Amniotic stem cell (primary cell): ENCODE measurements at regions not wholly inside any gene's neighbourhood (a gene's known extent, or its start where the extent isn't known, plus 50 kb on each side); places are given as distances from the start of the nearest gene placed in this dataset.
"Not testable (repeated sequence)": the region's sequence is repeated elsewhere in the genome, so short reads cannot be mapped to it uniquely, and the experiment has no call there.

ENCODE experiments used
- DNase-seq: peaks from one replicate; lab custom pipeline; 2025; lab: John Stamatoyannopoulos, UW

DNA sequence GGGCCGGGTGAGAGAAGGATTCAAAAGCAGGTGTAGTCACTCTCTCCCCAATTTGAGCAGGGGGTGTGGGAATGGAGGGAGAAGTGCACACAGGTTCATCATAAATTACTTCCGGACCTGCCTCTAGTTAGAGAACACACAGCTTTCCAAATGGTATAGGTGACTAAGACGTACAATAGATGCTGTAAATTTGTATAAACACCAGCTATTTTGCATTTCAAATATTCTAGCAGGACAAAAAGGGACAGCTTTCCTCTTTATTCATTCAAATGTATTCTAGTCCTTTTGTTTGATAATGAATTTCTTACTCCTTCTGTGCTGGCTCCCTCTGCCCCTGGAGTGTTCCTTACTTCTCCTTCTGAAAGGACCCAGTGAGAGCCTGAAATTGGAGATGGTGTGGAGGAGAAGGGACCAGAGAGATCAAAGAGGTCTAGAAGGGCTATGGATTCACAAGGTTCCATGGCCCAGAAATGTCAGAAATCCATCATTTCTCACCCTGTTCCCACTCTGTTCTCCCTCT lies 53.2 kb upstream of the SH3BP4 start:
- DNase-seq, result no peak

DNA sequence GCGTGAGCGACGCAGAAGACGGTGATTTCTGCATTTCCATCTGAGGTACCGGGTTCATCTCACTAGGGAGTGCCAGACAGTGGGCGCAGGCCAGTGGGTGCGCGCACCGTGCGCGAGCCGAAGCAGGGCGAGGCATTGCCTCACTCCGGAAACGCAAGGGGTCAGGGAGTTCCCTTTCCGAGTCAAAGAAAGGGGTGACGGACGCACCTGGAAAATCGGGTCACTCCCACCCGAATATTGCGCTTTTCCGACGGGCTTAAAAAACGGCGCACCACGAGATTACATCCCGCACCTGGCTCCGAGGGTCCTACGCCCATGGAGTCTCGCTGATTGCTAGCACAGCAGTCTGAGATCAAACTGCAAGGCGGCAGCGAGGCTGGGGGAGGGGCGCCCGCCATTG lies 63.4 kb upstream of the SH3BP4 start:
- DNase-seq, result not testable (repeated sequence)

DNA sequence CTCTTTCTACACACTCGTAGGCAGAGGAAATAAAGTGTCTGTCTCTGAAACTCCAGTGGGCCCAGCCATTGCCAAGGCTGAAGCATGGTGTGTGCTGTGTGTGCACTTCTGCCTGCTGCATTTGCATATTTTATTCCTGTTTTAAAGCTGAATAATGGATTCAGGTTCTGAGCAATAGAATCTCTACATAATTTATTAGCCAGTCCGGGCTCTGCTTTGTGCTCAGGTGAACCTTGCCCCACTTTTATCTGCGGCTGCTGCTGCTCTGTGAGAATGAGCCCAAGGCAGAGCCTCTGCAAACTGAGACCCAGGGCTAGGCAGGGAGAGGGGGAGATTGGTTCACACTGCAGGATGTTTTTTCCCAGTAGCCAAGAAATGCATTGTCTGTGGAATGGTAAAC lies 64.6 kb upstream of the SH3BP4 start:
- DNase-seq, result no peak

DNA sequence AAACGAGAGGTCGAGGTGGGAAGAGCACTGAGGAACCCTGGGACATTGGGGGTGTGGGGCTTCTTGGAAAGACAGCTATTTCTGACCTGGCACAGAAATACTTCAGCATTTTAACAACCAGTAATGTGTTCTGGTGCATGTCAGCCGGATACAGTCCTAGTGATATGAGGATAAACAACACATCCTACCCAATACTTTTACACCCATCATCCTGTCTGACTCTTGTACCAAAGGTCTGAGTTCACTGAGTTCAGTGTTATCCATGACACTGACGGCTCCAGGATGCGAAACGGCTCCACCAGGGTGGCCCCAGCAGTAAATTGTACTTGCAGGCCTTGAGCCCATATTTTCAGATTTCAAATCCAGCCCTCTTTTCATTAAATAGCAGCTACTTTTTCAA lies 65.9 kb upstream of the SH3BP4 start:
- no peak for DNase-seq

DNA sequence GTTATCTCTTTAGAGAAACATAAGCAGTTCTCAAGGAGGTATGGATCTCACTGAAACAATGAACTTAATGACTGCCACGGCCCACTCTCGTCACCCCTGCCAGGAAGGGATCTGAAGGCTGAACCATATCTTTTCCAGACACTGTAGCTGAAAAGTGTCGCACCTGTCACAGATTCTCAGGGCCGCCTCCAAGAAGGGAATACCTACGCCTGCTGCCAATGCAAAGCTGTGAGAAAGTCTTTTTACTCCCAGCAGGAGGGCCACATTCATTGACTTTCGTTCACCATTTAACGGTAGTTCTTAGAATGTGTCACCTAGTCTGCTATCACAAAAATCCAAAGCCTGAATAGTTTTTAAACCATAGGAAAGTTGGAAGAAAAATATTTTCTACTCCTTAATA lies 66.7 kb upstream of the SH3BP4 start:
- DNase-seq, result no peak

DNA sequence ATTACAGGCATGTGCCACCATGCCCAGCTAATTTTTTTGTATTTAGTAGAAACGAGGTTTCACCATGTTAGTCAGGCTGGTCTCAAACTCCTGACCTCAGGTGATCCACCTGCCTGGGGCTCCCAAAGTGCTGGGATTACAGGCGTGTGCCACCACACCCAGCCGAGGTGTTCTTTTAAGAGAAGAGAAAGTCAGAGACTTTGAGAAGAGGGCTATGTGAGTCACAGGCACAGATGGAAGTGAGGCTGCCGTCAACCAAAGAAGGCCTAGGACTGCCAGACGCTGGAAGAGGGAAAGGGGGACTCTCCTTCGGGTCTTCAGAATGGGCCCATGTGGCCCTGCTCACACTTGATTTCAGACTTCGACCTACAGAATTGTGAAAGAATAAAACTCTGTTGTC lies 67.2 kb upstream of the SH3BP4 start:
- no peak for DNase-seq

DNA sequence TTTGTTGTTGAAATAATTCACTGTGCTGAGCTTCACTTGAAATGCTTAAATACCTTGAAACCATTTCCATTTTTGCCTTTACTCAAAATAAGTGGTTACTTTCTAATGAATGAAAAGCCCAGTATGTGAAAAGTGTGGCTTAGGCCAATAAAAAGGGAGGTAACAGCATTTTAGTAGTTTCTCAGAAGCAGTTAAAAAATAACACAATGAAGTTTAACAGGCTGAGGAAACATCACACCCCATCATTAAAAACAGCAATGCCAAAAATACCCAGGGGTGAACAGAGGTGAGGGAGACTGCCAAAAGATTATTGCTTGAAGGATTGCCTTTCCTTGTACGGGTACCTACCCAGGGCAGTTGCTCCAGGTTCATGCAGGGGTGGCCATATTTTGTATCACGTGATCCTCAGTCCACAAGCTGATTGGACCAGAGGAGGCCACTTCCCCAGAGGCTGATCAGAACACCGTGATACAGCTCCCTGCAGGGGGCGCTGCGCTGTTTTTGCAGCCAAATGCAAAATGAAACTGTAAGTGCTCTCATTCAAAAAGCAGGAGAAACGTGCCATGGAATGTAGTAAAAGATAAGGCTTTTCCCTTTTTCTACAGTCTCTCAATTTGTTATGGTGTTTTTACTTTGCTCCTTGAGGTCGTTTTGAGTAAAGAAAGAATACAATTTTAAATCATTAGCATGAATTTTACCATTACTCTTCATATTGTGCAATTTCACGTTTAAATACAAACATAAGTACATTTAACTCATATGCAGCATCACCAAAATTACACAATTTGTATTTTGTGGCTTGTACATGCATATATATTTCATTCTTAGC lies 70.2 kb upstream of the SH3BP4 start:
- DNase-seq, result no peak

DNA sequence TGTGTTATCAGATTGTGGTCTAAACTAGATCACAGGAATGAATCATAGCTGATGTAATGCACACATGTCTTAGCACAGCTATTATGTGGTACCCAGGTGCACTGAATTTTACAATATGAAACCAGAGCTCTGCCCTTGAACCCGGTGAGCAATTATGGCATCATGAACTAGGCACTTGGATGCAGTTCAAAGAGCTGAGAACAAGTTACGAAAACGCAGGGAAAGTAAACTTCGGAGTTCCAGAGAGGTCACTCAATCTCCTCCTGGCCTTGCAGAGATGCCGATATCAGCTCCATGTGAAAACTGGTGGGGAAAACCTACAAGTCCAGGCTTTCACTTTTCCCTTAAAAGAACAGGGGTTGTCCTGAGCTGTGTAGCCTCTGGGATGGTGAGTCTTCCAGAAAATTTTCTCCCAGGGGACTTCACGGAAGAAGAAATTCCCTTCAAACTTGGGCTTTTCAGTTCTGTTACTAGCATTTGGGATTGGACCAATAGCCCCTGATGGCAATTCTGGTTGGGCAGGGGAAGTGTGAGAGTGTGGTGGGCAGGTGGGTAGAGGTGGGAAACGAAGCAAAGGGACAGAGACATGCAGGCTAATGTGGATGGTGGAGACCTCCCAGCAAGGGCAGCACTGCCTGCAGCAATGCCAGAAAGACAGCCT lies 71.1 kb upstream of the SH3BP4 start:
- DNase-seq, result peak; percentile 19

DNA sequence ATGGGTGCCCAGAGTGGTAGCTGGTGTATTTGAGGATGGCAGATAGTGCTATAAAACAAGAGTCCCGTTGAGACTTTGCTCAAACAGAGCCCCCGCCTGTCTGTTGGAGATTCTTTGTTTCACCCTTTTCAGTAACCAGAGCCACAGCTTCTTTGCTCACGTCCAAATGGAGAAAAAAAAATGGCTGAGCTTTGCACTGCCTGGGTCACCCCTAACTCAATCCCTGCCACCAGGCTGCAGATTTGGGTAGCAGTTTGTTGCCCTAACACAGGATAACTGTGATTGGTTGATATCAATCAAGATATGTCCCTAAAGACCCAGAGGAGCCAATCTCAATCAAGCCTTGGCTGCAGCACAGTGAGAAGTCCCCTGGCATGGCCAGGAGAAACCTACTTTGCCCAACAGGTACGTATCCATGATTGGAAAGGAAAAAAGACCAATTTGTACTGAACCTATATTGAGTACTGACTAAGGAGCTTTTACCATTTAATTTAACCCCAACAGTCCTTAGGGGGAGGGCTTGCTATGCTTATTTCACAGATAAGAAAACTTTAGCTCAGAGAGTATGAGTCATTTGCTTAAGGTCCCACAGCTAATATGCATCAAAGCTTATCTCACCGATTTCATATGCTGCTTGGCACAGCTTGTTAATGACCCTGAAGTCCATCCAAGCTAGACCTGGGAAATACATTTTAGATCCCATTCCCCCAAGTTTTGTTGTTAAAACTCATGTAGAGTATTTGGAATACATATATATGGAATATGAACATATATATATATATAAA lies 72.0 kb upstream of the SH3BP4 start:
- DNase-seq, result no peak

DNA sequence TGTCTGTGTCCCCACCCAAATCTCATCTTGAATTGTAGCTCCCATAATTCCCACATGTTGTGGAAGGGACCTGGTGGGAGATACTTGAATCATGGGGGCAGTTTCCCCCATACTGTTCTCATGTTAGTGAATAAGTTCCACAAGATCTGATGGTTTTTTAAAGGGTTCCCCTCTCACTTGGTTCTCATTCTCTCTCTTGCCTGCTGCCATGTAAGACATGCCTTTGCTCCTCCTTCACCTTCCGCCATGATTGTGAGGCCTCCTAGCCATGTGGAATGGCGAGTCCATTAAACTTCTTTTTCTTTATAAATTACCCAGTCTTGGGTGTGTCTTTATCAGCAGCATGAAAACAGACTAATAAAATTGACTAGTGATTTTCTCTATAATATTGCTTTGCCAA lies 75.2 kb upstream of the SH3BP4 start:
- not testable (repeated sequence) for DNase-seq

DNA sequence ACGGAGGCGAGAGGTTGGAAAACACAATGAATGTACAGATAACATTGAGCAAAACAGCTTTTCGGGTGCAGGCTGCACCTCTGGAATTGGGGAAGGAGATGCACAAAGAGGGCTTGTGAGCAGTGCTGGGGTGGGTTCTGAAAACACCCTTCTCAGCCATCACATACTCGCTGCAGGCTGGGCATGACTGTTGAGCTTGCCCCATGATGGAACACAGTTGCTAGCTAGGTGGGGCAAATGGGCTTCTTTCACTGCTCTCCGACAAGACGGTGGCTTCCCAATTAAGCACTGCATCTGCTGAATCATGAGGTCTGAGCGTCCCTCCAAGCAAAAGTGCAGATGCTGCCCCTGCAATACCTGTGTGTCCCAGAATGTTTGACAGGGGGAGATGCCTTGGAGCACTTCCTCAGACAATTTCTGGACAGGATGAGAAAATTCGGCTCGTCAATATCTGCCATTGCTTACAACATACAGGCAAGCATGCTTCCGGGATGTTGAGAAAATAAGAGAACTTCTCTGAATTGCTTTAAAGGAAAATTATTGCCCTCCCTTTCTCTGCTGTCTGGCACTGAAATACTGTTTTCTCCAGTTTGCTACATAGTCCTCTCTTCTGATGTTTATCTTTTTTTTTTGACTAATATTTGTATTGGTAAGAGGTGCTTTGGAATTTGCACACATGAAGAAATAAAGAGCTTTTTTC lies 77.3 kb upstream of the SH3BP4 start:
- DNase-seq, result no peak

DNA sequence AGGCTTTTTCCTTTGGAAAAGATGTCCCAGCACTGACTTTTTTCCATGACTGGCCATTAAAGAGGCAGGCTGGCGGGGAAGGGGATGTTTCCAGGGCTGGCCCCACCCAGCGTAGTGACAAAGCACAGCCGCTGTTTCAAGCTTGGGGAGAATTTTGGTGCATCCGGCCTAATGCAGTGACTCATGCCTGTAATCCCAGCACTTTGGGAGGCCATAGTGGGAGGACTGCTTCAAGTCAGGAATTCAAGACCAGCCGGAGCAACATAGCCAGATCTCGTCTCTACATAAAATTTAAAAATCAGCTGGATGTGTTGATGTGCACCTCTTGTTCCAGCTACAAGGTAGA lies 78.0 kb upstream of the SH3BP4 start:
- no peak for DNase-seq

DNA sequence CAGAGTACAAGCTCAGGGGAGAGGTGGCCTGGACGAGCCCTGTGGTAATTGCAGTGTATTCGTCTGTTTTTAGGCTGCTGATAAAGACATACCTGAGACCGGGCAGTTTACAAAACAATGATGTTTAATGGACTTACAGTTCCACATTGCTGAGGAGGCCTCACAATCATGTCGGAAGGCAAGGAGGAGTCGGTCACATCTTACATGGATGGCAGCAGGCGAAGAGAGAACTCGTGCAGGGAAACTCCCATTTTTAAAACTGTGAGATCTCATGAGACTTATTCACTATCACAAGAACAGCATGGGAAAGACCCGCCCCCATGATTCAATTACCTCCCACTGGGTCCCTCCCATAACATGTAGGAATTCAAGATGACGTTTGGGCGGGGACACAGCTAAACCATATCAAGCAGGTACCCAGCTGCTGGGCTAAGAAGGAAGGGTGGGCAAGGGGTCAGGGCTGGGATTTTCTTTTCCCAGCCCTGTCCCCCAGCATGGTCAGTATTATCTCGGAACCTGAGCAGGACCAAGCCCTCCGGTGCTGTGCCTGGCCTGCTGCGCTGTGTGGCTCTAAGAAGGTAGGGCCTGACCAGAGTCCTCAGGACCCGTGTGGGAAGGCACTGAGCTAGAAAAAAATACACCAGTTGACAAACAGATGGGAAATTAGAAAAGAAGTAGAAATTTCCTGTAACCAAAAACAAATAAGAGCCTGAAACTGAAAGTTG lies 78.6 kb upstream of the SH3BP4 start:
- DNase-seq, result no peak

DNA sequence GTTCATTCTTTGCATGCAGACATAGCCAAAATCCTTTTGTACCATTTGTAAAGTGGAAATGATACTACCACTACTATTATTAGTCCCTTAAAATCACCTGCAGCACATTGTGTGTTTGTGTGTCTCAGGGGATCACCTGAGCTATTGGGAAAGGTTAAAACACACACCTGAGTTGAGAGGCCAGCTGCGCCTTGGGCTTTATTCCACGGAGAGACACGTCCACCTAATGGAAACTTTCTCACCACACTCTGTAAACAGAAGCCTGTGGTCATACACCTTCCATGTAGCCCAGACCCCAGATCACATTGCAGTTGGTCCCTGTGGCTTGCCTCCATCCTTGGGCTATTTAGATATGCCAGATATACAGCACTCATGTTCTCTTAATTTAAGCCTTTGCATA lies 81.8 kb upstream of the SH3BP4 start:
- DNase-seq, result no peak

DNA sequence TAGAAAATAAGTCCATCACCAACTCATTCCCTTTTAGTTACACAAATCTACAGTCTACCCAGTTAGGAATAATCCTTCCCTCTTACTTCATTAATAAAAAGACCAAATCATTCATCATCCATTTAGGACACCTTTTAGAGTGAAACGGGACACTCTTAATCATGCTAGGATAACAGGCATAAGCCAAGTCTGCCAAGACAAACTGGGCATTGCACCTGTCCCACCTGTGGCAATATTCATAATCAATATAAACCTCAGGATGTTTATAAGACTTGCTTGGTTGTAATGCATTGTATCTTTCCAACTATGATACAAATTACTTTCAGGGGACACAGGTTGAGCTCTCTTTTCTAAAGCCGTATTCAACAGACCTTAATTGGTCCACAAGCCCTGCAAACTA lies 82.7 kb upstream of the SH3BP4 start:
- DNase-seq, result no peak

DNA sequence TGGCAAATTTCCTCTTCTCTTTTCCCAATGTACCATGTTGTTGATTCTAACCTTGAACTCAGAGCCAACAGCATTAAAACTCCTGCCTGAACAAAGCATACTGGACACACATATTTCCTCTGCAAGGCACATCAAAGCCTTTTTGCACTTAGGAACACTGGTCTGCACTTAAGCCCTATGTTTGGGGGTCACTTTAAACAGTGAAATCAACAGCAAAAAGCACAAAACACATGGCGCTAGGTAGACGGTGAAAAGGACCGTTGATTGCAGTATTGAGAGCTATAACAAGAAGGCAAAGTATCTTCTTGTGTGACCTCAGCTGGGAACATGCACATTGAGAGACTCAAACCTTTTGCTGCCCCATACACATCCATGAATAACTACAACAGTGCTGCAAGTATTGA lies 83.9 kb upstream of the SH3BP4 start:
- DNase-seq, result no peak

DNA sequence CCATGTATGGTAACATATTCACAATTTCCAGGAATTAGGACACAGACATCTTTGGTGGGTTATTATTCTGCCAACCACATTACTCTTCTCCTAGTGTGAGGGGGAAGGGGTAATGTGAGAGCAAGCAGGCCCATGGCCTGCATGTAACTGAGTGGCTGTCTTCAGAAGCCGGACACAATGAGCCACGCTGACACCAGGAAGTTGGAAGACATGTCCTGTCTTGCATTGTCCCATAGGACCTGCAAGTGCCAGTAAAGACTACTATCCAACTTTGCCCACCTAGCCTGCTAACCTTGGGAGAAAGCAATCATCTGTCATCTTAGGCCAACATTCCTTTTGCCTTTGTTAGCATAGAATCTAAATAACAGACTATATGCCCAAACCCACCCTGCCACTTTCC lies 86.2 kb upstream of the SH3BP4 start:
- no peak for DNase-seq

DNA sequence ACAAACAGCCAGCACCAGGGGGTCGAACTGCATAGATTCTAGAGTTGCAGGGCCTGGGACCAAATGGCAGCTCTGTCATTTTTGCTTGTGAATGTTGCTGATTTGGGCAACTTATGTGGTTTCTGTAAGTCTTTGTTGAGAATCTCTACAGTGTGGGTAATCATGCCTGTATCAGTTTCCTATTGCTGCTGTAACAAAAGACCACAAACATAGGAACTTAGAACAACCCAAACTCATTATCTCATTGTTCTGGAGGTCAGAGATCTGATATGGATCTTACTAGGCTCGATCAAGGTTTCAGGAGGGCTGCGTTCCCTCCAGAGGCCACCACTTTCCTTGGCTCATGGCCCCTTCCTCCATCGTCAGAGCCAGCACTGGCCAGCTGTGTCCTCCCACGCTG lies 86.8 kb upstream of the SH3BP4 start:
- no peak for DNase-seq

DNA sequence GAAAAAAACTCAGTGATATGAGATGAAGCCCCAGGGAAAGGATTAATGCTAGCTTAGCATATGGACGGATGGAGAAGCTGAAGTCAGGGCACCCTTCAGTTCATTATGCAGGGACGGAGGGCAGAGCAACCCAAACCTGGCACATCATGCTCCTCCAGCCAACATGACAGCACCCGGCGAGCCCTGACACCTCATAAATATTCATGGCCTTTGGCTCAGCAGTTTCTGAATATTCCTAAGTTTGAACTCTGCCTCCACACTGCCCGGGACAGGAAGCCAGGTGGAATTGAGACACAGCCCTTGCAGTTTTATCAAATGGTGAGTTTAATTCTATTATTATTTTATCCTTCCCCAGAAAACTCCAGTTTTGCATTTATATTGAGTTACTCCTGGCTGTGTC lies 87.3 kb upstream of the SH3BP4 start:
- DNase-seq, result no peak

DNA sequence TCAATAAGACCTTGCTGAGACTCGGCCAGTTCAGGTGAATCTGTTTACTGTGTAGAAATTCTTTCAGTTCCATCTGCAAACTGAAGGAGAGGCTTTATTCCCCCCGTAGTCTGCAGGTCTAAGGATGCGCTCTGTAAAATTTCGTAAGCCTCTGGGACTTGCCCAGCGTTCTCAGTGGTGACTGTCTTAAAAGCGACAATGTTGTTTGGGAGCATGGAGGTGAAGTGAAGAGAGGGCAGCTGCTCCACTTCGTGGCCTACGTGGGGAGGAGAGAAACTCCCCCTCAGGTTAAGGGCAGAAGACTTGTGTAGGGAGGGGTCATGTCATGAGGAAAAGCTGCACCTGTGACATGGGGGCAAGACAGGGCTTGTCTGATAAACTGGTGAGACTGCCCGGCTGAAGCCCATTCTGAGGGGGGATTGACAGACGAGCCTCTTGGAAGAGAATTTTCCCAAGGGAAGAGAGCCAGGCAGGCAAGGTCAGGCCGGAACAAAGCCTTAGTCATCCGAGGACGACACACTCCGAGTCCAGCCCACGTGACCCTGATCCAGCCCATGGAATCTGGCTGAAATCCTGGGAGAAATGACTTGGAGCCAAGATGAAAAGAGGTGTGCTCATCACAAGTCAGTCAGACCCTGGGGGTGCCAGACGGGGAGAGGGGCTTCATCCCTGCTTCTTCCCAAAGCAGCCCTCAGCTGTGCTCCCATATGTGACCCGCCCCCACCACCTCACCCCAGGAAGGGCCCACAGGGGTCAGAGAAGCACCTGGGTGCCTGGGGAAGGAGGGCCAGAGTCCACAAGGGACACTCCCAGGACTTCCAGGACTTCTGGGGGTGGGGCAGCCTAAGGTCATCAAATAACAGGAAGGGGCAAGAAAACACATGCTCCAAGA lies 88.5 kb upstream of the SH3BP4 start:
- DNase-seq, result peak; percentile 36
